ENCODE measurements at regions not wholly inside any gene's neighbourhood (a gene's known extent, or its start where the extent isn't known, plus 50 kb on each side); places are given as distances from the start of the nearest gene placed in this dataset.

DNA sequence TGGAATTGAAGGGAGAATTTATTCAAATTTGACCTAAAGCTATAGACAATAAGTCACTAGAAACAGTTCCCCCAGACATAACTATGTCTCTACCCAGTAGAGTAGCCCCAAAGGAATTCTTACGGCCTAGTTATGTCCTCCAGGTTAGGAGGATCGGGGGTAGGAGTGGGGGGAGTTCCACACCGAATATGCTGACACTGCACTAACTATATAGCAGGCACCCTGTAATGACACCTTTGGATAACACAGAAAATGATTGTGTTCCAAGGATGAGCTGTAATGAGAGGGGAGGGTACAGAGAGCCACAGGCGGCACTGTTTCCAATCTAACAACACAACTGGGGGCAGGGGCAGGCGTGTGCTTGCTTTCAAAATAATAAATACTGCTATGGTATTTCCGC is 376.2 kb upstream of the RORA start:
- TF ChIP-seq, protein P1, sequence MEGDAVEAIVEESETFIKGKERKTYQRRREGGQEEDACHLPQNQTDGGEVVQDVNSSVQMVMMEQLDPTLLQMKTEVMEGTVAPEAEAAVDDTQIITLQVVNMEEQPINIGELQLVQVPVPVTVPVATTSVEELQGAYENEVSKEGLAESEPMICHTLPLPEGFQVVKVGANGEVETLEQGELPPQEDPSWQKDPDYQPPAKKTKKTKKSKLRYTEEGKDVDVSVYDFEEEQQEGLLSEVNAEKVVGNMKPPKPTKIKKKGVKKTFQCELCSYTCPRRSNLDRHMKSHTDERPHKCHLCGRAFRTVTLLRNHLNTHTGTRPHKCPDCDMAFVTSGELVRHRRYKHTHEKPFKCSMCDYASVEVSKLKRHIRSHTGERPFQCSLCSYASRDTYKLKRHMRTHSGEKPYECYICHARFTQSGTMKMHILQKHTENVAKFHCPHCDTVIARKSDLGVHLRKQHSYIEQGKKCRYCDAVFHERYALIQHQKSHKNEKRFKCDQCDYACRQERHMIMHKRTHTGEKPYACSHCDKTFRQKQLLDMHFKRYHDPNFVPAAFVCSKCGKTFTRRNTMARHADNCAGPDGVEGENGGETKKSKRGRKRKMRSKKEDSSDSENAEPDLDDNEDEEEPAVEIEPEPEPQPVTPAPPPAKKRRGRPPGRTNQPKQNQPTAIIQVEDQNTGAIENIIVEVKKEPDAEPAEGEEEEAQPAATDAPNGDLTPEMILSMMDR (IDR thresholded peaks at IDR 0.05) = no peak
- no peak for TF ChIP-seq POLR2A (IDR thresholded peaks at IDR 0.05)
